ENCODE measurements at regions not wholly inside any gene's neighbourhood (a gene's known extent, or its start where the extent isn't known, plus 50 kb on each side); places are given as distances from the start of the nearest gene placed in this dataset.

DNA sequence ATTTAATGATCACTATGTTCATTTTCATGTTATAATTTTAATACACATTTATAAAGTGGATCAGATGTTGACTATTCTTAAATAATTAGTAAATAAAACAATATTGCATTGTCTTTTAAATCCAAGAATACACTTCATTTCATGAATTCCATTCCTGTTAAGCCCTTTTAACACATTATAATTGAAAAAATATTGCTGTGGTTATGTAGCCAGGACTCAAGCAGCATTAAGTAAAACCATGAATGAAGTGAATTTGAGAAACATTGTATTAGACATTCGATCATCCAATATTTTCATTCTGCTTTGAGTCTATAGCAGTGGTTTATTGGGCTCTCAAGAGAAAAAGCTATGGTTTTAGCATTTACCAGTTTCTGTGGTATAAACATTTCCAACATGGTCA is 94.2 kb upstream of the RAPGEF2 start:
- H3K4me1 ChIP-seq (ENCODE audit: low read depth) = no peaks in the 10 kb centered on the region

GRCh38 chr4:159009521-159009920 is 93.4 kb upstream of the RAPGEF2 start:
- TF ChIP-seq, protein P1, sequence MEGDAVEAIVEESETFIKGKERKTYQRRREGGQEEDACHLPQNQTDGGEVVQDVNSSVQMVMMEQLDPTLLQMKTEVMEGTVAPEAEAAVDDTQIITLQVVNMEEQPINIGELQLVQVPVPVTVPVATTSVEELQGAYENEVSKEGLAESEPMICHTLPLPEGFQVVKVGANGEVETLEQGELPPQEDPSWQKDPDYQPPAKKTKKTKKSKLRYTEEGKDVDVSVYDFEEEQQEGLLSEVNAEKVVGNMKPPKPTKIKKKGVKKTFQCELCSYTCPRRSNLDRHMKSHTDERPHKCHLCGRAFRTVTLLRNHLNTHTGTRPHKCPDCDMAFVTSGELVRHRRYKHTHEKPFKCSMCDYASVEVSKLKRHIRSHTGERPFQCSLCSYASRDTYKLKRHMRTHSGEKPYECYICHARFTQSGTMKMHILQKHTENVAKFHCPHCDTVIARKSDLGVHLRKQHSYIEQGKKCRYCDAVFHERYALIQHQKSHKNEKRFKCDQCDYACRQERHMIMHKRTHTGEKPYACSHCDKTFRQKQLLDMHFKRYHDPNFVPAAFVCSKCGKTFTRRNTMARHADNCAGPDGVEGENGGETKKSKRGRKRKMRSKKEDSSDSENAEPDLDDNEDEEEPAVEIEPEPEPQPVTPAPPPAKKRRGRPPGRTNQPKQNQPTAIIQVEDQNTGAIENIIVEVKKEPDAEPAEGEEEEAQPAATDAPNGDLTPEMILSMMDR (IDR thresholded peaks at IDR 0.05) = no peak
- Histone ChIP-seq H3K36me3 (ENCODE audit: low read depth) (no peaks in the 10 kb centered on the region), H3K4me1 (ENCODE audit: low read depth) (no peaks in the 10 kb centered on the region), H3K9me3 (no peaks in the 10 kb centered on the region), H3K4me3 (no peak overlapping the region)
- intact Hi-C loops (cut with DNase I, micrococcal nuclease) = no loop called here
- DNase-seq (no peak), ATAC-seq (no peak)

More for the DNA sequence above, 94.2 kb upstream of the RAPGEF2 start:
- TF ChIP-seq, protein P1 (IDR thresholded peaks at IDR 0.05) = no peak
- no peaks in the 10 kb centered on the region for H3K9me3 ChIP-seq
- no peak for ATAC-seq
- no peak overlapping the region for H3K4me3 ChIP-seq
- DNase-seq = no peak
- intact Hi-C loops (cut with DNase I, micrococcal nuclease) = no loop called here
- no peaks in the 10 kb centered on the region for H3K36me3 ChIP-seq (ENCODE audit: low read depth)

DNA sequence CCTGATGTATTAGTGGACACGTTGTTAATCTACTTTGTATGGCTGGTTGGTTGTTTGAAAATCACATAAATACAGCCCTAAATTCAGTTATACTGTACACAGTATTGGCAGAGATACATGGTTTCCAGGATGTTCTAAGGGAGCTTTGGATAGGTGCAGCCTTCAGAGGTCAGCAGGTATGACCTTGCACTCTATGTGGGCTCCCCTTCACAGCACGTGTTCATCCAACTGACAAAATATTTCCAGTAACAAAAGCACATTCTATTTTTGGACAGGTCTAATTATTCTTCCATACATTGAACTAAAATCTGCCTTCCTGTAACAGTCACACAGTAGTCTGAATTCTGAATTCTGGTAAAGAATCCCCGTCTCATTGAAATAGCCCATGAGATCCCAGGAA is 92.8 kb upstream of the RAPGEF2 start:
- no peak for ATAC-seq
- no peaks in the 10 kb centered on the region for H3K36me3 ChIP-seq (ENCODE audit: low read depth)
- H3K4me1 ChIP-seq (ENCODE audit: low read depth) = no peaks in the 10 kb centered on the region
- intact Hi-C loops (cut with DNase I, micrococcal nuclease) = no loop called here
- H3K4me3 ChIP-seq = no peak overlapping the region
- no peaks in the 10 kb centered on the region for H3K9me3 ChIP-seq
- no peak for DNase-seq
- TF ChIP-seq, protein P1 (IDR thresholded peaks at IDR 0.05) = no peak

GRCh38 chr4:159010563-159011260 is 92.2 kb upstream of the RAPGEF2 start:
- intact Hi-C loops (cut with DNase I, micrococcal nuclease) = no loop called here
- DNase-seq (peak in 2 of 3 donors; percentile 50 to 52), ATAC-seq (peak; percentile 62)
- Histone ChIP-seq H3K4me1 (ENCODE audit: low read depth) (no peaks in the 10 kb centered on the region), H3K9me3 (no peaks in the 10 kb centered on the region), H3K4me3 (no peak overlapping the region), H3K36me3 (ENCODE audit: low read depth) (no peaks in the 10 kb centered on the region)
- TF ChIP-seq, protein P1 (IDR thresholded peaks at IDR 0.05) = no peak

- TF ChIP-seq, protein P1 (IDR thresholded peaks at IDR 0.05) = no peak
- intact Hi-C loops (cut with DNase I, micrococcal nuclease) = no loop called here
- no peak for DNase-seq
- Histone ChIP-seq H3K36me3 (ENCODE audit: low read depth) (no peaks in the 10 kb centered on the region), H3K4me1 (ENCODE audit: low read depth) (no peaks in the 10 kb centered on the region), H3K9me3 (no peaks in the 10 kb centered on the region), H3K4me3 (no peak overlapping the region)
- ATAC-seq = no peak
Observed at GRCh38 chr4:159012381-159012780, 90.5 kb upstream of the RAPGEF2 start.

- Histone ChIP-seq H3K4me1 (ENCODE audit: low read depth) (no peaks in the 10 kb centered on the region), H3K4me3 (no peak overlapping the region), H3K36me3 (ENCODE audit: low read depth) (no peaks in the 10 kb centered on the region), H3K9me3 (no peaks in the 10 kb centered on the region)
- ATAC-seq = no peak
- TF ChIP-seq, protein P1 (IDR thresholded peaks at IDR 0.05) = no peak
- intact Hi-C loops (cut with DNase I, micrococcal nuclease) = no loop called here
- DNase-seq = no peak
Observed at GRCh38 chr4:159013692-159014091, 89.2 kb upstream of the RAPGEF2 start.
